ENCODE measurements at regions not wholly inside any gene's neighbourhood (a gene's known extent, or its start where the extent isn't known, plus 50 kb on each side); places are given as distances from the start of the nearest gene placed in this dataset.
"Not testable (repeated sequence)": the region's sequence is repeated elsewhere in the genome, so short reads cannot be mapped to it uniquely, and the experiment has no call there.

DNA sequence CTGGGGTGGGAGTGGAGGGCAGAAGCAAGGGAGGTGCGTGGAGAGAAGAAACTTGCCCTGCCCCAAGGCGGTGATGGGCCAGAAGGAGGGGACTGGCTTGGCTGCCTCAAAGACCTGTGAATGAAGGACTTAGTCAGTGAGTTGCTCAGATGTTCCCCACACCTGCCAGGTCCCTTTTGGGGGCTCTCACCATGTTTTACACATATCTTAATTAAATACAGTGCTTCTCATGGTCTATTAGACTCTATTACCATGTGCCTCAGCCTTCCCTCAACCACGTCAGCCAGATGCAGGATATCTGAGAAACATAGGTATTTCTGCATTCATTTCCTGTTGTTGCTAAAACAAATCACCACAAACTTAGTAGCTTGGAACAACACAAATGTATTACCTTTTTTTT, 429.5 kb downstream of the BUD13 start:
- no peak overlapping the region for H3K27ac ChIP-seq
- TF ChIP-seq, protein P1, sequence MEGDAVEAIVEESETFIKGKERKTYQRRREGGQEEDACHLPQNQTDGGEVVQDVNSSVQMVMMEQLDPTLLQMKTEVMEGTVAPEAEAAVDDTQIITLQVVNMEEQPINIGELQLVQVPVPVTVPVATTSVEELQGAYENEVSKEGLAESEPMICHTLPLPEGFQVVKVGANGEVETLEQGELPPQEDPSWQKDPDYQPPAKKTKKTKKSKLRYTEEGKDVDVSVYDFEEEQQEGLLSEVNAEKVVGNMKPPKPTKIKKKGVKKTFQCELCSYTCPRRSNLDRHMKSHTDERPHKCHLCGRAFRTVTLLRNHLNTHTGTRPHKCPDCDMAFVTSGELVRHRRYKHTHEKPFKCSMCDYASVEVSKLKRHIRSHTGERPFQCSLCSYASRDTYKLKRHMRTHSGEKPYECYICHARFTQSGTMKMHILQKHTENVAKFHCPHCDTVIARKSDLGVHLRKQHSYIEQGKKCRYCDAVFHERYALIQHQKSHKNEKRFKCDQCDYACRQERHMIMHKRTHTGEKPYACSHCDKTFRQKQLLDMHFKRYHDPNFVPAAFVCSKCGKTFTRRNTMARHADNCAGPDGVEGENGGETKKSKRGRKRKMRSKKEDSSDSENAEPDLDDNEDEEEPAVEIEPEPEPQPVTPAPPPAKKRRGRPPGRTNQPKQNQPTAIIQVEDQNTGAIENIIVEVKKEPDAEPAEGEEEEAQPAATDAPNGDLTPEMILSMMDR (IDR thresholded peaks at IDR 0.05): no peak
- no peak for TF ChIP-seq ZFX (IDR thresholded peaks at IDR 0.05; ENCODE audit: borderline replicate concordance)

GRCh38 chr11:116342148-116342547, 430.6 kb downstream of the BUD13 start:
- TF ChIP-seq, protein P1 (IDR thresholded peaks at IDR 0.05): no peak
- TF ChIP-seq ZFX (IDR thresholded peaks at IDR 0.05; ENCODE audit: borderline replicate concordance): no peak
- no peak overlapping the region for H3K27ac ChIP-seq

DNA sequence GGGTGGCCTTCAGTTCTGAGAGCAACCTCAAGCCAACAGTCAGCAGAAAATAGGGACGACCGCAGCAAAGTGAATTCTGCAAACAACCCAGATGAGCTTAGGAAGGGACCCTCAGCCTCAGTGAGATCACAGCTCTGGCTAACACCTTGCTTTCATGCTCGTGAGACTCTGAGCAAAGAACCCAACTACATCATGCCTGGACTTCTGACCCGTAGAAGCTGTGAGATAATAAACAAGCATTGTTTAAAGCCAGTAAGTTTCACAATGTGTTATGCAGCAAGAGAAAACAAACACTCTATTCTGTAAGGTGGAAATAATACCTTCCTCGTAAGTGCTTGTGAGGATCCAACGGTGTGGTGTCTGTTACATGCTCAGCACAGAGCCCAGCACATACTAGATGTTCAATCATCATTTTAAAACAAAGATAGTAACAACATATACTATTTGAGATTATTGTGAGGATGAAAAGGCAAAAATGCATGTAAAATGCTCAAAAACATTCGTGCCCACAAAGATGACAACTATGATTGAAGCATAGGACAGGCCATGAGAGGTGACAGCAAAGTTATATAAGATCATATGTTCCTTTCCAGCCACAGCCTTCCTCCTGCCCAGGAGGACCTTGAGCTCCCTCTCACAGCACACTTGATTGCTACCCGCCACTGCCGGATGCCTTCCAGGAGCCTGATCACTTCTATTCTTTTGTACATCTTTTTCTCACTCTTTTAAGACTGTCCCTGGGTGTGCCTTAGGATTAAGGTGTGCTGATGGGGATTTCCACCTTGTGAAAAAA, 433.3 kb downstream of the BUD13 start:
- no peak for TF ChIP-seq ZFX (IDR thresholded peaks at IDR 0.05; ENCODE audit: borderline replicate concordance)
- TF ChIP-seq, protein P1 (IDR thresholded peaks at IDR 0.05): no peak
- no peak overlapping the region for H3K27ac ChIP-seq

- not testable (repeated sequence) for H3K27ac ChIP-seq
Measured at GRCh38 chr11:116338500-116338899, 434.3 kb downstream of the BUD13 start.

DNA sequence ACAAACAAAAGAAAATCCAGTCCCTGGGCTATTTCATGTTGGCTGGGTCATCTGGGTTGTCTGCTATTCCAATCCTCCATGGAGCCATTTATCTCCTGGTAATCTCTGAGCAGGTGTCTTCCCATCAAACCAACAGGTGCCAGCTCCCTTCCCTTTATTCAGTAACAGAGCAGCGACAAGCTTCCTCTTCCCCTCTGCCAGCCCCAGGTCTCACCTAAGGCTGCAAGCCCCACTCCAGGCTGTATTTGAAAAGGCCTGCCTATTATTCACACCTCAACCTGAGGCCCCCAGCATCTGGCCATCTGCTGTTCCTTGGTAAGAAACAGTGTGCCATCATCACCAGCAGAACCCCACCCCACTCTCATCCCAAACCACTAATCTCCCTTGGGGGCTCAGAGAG, 436.2 kb downstream of the BUD13 start:
- no peak for TF ChIP-seq ZFX (IDR thresholded peaks at IDR 0.05; ENCODE audit: borderline replicate concordance)
- TF ChIP-seq, protein P1 (IDR thresholded peaks at IDR 0.05): no peak
- H3K27ac ChIP-seq: no peak overlapping the region

DNA sequence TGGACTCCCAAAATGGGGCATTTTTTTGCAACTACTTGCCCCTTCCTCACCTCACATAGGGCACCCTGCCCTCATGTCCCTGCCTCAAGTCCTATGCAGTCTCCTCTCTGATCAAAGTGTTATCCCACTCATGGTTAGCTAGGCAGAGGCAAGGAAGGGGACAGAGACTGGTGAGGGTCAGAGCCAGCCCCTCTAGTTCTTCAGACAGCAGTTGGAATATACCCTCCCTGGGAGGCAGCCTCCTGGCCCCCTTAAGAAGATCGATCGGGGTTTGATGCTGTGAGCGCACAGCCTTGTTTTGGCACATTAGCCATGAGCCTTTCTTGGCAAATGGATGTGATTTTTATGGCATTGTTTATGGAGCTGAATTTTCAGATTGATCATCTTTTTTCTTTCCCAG, 436.9 kb downstream of the BUD13 start:
- H3K27ac ChIP-seq: no peak overlapping the region
- TF ChIP-seq, protein P1 (IDR thresholded peaks at IDR 0.05): no peak
- TF ChIP-seq ZFX (IDR thresholded peaks at IDR 0.05; ENCODE audit: borderline replicate concordance): no peak

GRCh38 chr11:116335078-116335477, 437.7 kb downstream of the BUD13 start:
- H3K27ac ChIP-seq: no peak overlapping the region
- TF ChIP-seq, protein P1 (IDR thresholded peaks at IDR 0.05): no peak
- no peak for TF ChIP-seq ZFX (IDR thresholded peaks at IDR 0.05; ENCODE audit: borderline replicate concordance)

DNA sequence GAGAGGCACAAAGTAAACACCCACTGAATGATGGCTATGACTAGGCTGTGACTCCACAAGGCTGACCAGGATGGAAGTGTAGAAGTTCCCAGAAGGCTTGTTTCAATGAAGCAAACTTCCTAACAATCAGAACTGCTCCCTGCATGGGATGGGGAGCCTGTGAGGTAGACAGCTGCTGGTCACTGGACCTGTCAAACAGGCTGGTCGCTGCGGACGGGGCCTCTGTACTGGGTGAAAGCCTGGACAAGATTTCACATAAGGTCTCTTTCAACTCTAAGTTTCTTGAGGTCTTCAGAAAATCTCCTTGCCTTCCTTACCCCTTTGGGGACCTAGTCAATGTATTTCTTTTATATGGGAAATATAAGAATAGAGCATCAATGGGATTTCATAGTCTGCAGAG, 438.2 kb downstream of the BUD13 start:
- no peak overlapping the region for H3K27ac ChIP-seq
- TF ChIP-seq, protein P1 (IDR thresholded peaks at IDR 0.05): no peak
- TF ChIP-seq ZFX (IDR thresholded peaks at IDR 0.05; ENCODE audit: borderline replicate concordance): no peak

Measured in 22Rv1 (cell line).